Inflammatory macrophage treated with lipopolysaccharide for 4 hours (primary cell): ENCODE measurements at regions not wholly inside any gene's neighbourhood (a gene's known extent, or its start where the extent isn't known, plus 50 kb on each side); places are given as distances from the start of the nearest gene placed in this dataset.

Source experiments
- DNase-seq: peaks from one replicate; pipeline ENCODE4 v3.0.0-alpha.2; 2020

DNA sequence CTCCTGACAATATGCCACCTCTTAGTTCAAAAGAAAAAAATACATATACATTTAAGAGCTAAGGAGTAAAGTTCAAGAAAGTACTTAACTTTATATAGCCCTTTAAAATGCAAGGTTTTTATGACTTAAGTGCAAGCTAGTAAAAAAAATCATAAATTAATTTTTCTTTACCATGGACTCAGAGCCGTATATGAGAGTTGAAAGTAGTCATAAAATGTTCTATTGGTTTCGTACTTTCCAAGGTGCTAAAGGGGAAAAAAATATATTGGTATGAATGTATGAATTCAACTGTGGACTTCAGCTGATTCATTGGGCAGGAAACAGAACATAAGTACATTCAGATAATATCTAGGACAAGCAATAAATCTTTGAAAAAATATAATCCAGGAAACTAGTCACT, 869.8 kb upstream of the AGA start:
- DNase-seq: no peak

DNA sequence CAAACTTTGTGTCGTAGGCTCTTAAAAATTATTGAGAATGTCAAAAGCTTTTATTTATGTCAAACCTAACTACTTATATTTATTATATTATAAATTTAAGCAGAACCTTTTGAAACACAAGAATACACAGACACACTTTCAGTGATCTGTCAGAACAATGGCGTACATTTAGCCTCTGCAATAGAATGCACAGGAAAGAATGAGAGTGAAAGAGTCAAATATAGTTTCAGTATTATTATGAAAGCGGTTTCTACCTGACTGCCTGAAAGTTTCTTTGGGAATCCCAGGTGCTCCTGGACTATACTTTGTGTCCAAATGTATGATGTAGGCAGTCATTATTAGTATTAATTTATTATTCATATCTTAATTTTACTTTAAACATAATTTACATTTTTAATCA, 872.0 kb upstream of the AGA start:
- no peak for DNase-seq

DNA sequence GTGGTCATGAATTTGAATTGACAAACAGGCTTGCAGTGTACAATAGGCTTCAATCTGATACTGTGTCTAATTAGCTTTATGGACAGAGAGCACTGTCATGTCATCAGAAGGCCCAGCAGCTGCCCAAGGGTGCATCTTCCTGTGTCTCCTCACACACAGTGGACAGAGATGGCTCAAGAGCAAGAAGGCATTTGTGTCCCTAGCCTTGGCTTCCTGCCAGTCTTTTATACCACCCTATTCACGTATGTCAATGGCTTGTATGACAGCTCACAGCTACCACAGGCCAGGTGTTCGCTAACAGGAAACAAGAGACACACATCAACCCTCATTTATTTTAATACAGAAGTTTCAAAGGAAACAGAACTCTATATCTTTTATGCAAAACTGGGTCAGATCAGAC, 874.0 kb upstream of the AGA start:
- no peak for DNase-seq

DNA sequence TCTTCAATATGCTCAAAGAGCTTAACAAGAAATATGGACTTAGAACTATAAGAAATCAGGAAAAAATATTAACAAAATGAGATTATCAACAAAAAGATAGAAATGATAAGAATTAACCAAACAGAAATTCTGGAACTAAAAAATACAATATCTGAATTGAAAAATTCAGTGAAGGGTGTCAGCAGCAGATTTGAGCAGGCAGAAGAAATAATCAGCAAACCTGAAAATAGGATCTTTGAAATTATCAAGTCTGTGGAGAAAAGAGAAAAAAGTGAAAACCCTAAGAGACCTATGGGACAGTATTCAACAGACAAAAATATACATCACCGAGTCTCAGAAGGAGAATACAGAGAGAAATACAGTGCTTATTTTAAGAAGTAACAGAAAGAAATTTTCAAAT, 877.8 kb upstream of the AGA start:
- no peak for DNase-seq

DNA sequence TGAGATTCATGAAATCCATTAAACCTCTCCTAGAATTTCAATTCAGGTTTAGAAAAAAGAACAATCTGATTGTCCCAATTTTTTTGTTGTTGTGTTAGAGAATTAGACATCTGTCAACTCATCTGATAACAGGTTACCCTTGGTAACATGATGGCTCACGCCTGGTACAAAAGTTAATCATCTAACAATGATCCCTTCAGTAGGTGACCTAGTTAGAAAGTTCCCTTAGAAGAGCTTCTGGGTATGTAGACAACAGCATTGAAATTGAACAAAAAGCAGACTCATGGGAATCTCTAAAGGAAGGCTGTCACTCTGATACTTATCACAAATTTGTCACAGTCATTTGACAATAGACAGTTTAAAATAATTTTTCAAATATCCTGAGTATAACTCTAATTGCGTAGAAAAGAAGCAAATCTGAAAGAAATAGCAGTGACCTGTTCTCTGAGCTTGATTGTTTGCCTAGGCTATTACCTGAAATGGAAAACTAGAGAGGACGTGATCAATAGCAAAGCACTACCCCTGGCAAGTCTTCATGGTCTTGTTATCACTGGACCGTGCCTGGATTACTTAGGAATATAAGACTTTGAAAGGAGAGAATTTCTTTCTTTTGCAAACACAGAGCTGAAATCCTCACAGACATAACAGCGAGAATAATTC, 880.4 kb upstream of the AGA start:
- no peak for DNase-seq

DNA sequence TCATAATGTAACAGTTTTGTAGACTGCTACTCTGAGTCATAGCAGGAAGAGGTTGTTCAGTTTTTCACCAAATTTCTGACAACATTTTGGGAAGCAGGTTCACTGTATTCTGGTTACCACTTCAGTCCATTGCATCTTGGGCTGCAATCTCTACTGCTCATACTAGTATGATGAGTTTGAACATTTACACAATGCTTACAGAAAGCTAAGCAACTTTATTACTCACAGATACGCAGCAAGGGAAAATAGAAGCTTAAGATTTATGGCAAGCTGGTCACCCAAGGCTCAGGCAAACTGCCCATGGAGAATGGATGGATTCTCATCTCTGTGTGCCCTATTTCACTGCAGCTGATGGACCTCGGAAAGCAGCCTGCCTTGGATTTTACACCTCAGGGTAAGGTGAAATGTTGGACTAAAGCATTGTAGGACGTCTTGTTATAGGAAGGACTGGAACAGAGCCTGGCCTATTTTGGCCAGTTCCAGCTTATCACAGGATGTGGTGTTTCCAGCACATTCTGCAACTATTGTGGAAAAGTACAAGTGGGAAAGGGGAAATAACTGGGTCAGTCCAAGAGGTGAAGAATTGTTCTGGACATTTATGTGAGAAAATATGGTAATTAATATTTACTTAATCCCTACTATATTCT, 887.1 kb upstream of the AGA start:
- DNase-seq: no peak

DNA sequence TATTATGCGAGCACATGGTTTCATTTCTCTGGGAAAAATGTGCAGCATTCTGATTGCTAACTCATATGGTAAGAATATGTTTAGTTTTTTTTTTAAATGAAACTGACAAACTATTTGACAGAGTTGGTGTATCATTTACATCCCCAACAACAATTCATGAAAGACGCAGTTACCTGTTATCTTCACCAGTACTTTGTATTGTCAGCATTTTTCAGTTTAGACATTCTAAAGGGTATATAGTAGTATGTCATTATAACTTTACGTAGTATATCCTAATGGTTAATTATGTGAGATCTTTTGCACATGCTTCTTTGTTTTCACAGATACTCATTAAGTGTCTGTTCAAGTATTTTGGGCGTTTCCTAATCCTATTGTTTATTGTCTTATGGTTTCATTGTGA, 891.1 kb upstream of the AGA start:
- no peak for DNase-seq

DNA sequence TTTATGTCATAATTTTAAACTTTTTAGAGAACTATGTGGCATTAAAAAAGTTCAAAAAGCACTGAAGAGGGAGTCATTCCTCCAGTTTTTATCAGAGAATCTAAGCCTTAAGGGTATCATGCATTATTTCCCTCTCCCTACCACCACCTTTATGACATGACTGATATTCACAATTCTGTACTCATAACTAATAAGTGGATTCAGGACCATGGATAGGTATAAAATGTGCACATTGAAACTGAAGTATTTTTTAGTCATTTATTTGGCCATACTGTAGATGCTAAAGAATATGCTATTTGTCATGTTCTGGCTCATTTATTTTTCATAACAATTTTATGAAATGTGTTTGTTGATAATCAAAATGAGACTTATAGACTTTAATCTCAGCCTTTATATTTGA, 897.5 kb upstream of the AGA start:
- no peak for DNase-seq

DNA sequence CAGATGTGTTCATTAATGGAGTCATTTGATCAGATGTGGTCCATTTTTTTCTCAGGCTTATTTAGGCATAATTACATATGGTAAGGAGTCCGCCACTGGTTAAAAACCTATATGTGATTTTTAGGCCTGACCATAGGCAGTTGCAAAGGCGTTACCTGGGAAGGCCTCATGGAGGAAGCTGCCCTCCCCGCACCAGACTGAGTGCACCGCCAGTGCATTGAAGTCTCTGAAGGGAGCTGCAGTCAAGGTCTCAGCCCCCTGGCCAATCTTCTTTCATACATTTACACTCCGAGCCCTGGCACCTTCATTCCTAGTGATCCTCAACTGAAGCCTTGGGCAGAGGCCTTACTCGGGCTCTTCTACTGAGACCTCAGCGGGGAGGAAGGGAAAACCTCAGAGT, 898.2 kb upstream of the AGA start:
- no peak for DNase-seq

DNA sequence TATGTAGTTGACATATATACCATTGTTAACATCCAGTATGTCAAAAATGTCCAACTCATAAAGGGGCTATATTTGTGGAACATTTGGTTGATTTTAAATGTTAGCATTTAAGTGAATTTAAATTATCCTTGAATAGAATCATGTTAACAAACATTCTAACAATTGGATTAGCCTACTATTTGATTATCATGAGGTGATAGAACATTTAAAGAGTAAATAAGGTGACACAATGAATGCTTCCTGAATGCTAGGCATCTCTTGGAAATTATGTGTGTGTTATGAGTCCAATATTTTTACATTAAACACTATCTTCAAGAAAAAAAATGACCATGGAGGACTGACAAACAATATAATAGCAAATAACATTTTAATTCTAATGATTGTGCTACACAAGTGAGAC, 901.9 kb upstream of the AGA start:
- DNase-seq: no peak

DNA sequence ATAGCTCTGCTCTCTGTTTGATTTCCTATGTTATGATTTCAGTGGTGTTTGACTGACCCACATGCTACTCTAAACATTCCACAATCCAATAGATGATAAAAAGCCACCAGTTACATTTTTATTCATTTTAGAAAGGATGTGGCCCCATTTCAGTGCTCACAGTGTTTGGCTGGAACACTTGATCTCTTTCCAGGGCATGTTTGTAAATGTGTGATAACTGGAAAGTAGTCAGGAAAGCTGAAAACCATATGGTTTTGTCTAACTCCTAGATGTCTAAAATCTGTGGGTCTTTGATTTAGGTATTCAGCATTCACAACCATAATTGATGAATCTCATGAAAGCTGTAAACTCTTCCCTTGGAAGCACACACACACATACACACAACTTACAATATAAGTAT, 904.9 kb upstream of the AGA start:
- no peak for DNase-seq

DNA sequence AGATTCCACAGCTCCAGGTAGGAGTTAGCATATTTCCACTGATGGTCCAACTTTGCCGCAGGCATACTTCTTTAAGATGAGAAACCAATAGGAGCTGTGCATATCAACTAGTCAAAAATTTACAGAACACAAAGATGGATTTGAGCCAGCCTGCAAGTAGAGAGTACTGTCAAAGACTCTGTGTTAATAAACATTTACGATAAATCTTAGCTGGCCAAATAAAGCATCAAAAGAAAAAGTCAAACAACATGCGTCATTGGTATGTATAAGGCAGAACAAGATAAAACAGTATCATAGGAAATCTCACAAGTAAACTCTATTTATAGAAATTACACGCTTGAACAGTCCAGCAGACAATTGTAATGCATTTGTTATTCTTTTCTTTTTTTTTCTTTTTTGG, 907.4 kb upstream of the AGA start:
- DNase-seq: no peak

DNA sequence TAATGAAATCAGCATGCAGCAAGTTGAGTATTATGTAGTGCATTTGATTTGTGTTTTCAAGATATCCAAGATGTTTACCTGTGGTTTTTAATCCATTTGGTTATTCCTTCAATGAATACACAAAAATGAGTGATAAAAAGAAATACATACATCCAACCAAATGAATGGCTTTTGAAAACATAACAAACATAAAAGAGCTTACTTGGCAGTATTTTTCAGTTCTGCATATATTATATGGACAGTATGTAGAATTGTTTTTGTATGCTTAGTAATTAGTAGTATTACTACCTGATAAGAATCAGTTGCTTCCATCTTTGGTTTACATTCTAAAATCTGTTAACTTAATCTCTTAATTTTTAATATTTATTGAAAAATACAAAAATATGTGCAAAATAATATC, 908.9 kb upstream of the AGA start:
- no peak for DNase-seq

DNA sequence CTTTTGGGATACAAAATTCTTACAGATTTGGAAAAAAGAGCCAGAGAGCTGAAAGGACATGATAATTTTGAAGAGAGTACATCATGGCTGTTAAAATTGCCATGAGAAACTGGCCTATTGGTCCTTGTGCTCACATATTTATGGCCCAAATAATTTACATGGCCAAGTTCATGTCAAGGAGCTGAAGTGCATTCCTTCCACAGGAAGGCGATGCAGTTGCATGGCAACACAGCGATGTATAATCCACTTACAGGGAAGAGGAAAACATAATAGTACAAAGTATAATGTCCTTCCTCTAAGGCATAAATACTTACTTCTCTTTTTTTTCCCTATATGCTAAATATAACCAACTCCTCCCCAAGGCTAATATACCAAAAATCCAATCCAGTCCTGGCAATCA, 914.5 kb upstream of the AGA start:
- DNase-seq: no peak

DNA sequence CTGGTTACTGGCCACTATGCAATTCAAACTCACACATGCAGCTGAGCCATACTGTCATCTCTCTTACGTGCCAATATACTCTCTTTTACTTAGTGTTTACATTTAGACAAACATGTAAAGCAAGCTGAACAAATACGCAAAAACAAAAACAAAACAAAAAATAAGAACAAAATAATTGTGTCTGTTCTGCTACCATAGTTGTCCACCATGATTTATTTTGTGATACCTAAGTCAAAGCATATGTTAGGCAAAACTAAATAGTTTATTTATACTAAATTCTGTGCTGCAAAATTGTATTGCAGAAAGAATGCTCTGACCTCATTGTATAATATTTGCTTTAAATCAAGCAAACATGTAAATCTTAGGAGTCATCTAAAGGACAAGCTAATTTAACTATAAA, 943.2 kb upstream of the AGA start:
- DNase-seq: no peak

DNA sequence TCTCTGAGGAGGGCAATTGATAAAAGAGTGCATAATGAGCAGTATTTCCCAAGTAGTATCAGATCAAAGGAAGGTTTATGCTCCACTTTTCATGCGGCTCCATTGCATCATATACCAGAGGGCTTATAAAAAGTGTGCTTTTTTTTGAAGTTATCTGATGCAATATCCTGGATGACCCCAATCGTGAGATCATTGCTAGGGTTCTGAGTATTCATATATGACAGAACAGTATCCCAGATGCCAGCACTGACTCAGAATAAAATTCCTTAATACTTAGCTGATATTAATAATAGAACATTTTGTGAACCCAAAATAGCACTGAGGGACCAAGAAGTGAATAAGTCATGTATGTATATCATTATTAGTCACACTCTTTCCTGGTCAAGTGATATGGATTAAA, 945.5 kb upstream of the AGA start:
- DNase-seq: no peak

DNA sequence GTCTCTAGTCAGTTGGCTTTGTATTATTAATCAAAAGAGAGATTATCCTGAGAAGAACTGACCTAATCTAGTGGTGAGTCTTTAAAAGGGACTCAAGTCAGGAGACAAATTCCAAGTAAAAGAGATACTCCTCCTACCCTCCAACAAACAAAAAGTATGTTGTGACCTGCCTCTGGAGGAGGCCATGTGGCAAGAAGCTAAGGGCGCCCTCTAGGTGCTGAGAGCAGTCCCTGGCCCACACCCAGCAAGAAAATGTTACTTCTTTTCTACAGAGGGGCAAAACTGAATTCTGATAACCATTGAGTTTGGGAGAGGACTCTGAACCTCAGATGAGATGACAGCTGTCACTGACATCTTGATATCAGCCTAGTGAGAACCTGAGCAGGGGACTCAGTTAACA, 953.6 kb upstream of the AGA start:
- no peak for DNase-seq

DNA sequence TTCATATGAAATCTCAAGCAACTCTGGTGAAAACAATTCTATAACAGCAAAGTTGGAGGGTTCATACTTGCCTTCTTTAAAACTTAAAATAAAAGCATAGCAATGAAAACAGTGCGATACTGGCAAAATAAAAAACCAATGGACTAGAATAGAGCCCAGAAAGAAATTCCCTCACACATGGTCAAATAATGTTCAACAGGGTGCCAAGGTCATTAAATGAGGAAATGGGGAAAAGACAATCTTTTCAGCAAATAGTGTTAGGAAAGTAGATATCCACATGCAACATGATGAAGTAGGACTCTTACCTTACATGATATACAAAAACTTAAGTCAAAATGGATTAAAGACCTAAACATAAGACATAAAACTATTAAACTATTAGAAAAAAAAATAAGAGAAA, 970.2 kb upstream of the AGA start:
- DNase-seq: no peak

DNA sequence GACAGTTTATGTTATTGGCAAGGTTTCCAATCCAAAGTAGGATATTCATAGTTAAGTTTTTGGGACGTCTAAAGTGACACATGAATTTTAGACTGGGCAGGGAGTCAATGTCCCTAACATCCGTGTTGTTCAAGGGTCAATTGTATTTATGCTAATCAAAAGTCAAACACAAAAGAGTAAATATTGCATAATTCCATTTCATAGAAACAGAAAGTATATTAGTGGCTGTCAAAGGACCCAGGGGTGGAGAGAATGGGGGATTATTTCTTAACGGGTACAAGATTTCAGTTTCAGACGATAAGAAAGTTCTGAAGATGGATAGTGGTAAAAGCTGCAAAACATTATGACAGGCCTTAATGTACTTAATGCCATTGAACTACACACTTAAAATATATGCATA, 971.8 kb upstream of the AGA start:
- no peak for DNase-seq

DNA sequence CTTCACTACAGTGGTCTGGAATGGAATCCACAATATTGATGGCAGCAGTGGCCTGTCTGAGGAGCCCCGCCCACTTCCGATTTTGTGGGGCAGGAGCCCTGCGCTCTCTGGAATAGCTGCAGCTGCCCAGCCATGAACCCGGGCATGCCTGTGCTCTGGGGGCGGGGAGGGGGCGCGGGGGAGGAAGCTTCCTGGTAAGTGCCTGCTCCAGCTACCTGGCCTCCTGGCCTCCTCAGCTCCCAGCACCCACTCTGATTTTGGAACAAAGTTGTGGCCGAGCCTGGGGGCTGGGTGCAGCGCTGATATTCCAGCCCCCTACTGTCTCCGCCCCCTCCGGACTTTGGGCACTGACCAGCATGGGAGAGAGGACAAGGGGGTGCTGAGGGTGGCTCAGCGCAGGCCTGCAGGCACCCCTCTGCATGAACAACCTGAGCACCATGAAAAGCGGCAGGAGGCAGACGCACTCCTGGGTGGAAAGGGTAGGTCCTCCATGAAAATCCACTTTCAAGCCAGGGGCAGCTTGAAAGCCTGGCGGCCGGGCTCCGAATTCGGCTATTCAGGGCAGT, 972.7 kb upstream of the AGA start:
- DNase-seq: no peak

DNA sequence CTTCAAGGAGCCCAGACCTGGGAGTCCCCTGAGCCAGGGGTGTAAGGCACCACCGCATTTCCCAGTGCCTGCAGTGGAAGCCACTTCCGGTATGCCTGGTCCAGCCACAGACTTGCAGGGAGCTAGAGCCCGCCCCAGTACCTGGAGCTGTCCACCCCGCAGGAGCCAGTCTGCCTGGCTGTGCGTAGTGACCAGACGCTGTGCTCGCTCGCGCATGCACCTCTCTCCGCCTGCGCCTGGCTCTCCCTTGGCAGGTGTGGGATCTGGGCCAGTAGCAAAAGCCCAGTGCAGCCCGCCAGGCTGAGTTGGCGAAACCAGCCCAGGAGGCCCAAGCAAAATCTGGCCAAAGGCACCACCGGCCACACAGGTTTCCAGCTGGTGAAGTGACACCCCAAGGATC, 973.7 kb upstream of the AGA start:
- no peak for DNase-seq

DNA sequence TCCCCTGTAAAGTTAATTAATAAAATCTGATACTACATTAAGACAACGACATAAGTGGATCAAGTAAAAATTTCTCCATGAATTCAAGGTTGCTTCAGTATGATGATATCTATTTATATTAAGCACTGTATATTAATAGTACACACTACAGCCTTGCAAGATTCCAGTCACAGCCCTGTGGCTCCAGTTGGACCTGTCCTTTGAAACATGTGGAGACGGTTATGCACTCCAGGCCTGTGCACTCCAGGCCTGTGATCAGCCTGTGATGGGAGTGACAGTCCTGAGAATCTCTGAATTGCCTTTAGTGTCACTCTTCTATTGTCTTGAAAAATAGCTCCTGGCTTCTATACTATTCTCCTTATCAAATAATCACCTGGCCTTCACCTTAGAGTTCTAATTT, 981.1 kb upstream of the AGA start:
- DNase-seq: no peak

DNA sequence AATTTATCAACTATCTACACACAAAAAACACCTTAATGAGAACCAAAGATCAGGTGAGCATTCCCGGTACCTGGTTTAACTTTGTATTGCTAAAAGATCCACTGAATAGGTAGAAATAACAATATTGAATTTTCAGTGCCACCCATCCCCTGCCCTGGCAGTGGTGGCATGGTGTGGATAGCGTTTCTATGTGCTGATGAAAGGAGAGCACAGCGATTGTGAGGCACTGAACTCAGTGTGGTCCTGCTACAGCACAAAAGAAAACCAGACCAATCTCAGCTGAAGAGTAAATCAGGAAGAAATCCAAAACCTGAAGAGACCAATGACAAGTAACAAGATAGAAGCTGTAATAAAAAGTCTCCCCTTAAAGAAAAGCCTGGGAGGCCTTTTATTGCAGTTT, 984.6 kb upstream of the AGA start:
- DNase-seq: no peak

DNA sequence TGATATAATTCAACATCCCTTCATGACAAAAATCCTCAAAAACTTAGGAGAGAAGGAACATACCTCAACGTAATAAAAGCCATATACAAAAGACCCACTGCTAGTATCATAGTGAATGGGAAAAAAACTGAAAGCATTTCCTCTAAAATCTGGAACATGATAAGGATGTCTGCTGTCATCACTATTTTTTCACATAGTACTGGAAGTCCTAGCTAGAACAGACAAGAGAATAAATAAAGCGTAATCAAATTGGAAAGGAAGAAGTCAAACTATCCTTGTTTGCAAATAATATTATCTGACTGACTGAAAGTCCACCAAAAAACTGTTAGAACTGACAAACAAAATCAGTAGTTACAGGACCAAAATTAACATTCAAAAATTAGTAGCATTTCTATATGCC, 985.4 kb upstream of the AGA start:
- DNase-seq: no peak

DNA sequence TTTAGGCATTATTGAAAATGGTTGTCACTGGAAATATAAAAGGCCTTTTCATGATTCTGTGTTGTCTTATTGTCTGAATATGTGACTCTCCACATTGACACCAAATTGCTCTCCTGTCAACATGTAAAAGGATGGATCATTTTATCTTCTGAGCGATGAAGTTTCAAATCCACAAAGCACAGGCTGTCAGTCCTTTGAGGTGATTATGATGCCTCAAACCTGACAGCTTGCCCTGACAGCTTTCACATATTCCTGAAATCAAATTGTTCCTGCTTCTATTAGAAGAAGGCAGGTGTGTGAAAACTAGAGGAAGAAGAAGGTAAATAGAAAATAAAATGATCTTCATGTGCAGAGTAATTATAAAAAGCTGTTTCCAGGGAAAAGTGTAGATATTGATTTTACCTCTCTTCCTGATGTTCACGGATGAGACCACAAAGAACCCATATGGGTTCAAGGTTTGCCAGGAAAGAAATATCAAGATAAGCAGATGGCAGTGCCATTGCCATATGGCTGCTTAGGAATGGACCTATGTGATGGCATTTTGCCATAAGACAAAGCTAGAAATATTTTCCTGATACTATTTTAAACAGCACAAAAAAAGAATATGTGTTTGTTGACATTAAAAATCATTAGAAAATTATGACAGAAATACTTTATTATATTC, 1006.3 kb upstream of the AGA start:
- DNase-seq: no peak
